Activated CD8-positive, alpha-beta memory T cell treated with anti-CD3 and anti-CD28 coated beads, Interleukin-2, amount 50 U/mL, for 1 hour (primary cell): ENCODE measurements at regions not wholly inside any gene's neighbourhood (a gene's known extent, or its start where the extent isn't known, plus 50 kb on each side); places are given as distances from the start of the nearest gene placed in this dataset.
A peak's percentile ranks its signal among the peaks of the same experiment; 100 is the strongest.

Experiments used
- DNase-seq: peaks from one replicate; pipeline ENCODE4 v3.0.0-alpha.2; 2020; ENCODE audit errors: extremely low read depth

DNA sequence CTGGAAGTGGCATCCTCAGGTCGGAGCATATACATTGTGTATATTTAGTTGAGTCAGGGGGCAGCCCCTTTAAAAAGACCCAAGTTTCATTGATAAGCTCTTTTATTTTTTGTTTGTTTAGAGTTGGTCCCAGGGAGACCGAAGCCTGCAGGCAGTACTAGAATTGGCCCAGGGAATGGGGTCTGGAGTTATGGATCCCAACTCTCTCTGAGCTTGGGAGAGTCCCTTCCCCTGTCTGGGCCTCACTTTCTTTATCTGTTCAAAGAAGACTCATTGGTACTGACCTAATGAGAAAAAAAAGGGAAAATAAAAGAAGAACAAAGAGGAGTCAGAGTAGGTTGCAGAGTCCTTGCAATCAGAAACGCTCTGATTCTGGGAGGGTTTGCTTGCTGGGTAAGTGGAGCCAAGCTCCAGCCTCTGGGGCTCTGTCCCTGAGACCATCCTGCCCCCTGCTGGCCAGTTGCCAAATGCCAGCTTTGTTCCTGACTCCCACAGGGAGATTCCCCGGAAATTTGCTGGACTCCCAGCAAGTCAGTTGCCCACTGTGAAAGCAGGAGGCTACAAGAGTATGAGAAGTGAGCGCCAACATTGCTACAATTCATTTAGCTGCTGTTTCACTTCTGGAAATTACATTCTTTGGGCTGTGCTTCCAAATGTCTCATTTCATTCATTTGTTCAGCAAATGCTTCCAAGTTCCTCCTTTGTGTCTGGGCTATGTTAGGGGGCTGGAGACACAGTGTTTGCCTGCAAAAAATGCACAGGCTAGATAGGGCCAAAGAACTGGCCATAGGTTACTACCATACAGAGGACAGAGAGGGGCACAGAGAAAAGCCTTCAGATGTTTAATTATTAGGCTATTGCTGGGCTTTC is 156.2 kb downstream of the MELK start:
- peak; percentile 5 for DNase-seq

DNA sequence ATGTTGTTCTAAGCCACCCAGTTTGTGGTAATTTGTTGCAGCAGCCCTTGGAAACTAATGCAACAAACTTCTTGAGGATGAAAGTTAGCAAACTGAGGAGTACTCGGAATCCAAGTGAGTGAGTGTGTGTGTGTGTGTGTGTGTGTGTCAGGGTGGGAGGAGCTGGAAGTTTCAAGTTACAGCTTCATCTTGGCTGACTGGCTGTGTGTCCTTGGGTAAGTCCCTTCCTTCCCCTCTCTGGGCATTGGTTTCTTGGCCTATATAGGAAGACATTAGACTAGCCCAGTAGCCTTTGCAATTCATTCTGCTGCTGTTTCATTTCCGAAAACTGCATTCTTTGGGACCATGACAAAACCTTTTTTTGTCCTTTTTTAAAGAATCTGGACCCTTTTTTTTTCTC is 157.2 kb downstream of the MELK start:
- no peak for DNase-seq

DNA sequence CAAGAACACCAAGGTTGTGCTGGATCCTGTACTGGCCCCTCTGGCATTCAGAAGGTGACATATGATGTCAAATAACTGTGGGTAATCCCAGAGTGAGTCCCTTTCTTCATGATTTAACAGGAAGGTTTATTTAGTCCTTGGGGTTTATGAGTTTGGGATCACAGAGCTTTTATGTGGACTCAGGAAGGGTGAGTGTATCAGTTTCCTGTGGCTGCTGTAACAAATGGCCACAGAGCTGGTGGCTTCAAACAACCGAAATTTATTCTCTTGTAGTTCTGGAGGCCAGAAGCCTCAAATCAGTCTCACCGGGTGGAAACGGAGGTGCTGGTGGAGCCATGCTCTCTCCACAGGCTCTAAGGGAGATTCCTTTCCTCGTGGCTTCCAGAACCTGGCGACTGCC is 157.7 kb downstream of the MELK start:
- no peak for DNase-seq

DNA sequence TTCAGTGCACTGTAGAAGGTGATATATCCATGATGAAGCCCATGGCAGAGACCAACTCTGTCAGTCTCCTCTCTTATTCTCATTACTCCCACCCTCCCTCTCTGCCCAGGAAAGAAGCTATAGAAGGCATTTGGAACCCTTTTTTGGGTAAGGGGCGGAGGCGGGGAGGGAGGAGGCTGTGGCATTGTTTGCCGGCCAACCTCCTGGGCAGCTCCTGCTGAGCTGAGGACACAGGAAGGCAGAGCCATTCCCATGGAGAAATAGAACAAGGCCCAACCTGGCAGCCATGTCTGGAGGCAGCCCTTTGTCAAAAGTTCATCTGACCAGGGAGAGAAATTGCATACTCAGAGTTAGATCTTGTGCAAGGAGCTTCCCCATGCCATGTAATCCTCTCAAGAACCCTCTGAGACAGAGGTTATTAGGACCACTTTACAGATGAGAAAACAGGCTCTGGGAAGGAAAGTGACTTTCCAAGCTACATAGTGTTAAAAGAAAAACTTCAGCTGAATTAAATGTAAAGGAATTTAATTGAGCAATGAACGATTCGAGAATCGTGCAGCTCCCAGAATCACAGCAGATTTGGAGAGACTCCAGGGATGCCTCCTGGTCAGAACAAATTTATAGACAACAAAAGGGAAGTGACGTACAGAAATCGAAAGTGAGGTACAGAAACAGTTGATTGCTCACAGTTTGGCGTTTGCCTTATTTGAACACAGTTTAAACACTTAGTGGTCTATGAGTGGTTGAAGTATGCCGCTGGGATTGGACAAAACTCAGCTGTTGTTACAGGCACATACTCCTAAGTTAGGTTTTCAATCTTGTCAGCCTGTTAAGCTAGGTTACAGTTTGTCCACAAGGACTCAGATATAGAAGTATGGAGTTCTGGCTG is 158.6 kb downstream of the MELK start:
- no peak for DNase-seq

DNA sequence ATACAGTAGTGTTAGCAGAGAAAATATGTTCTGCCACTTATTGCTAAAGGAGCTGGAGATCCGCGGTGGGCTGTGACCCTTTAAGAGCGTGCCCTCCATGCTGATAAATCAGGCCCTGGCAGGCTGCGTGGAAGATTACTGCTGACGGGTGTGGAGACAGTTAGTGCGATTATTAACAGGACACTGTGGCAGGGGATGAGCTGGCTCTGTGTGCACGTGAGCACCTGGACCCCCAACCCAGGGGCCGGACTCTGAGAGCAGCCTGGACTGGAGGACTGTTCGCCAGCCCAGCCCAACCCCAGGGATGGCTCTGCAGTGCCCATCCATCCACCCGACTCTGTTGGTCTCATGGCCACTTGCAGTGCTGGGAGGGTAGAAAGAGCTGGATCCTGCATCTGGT is 162.0 kb downstream of the MELK start:
- no peak for DNase-seq

DNA sequence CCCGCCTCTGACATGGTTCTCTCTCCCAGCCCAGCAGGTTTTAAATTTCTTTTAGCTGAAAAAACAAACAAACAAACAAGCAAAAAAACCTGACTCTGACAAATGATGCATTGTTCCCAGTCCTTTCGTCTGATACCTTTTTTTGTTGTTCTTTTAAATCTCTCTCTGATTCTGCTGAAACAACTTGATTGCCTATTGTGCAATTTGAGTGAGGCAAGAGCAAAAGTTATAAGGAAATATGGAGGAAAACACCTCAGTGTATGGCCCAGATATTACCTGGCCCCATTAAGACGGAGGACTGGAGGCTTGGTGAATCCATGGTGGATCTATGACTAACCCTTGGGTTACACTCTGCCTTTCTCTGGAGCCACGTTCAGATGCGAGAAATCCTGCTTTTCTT is 164.0 kb downstream of the MELK start:
- DNase-seq = no peak

DNA sequence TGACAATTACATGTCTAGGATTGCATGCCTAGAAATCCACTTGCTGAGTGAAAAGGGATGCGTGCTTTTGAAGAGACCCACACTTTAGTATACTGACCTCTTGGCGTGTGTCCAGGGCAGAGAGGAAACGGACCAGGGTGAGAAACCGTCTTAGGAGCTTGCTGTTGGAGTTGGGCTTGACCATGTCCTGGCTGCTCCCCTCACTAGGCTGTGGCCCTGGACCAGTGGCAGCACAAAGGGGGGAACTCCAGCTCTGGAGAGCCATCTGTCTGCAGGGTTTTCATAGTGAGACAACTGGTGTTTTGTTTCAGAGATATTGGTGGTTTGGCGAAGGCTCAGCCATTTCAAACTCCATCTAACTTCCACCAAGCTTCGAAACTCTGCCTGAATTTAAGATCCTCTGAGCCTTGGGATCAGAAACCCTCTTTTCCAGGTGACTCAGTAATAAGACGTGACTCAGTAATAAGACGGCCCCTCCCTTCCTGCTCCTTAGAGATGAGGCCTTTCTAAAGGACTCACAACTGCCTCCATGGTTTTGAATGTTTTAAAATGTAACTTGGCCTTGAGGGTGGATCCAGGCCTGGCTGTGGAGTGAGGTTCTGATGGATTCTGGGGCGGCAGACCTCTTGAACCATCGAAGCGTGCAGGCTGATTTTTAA is 165.8 kb downstream of the MELK start:
- no peak for DNase-seq

DNA sequence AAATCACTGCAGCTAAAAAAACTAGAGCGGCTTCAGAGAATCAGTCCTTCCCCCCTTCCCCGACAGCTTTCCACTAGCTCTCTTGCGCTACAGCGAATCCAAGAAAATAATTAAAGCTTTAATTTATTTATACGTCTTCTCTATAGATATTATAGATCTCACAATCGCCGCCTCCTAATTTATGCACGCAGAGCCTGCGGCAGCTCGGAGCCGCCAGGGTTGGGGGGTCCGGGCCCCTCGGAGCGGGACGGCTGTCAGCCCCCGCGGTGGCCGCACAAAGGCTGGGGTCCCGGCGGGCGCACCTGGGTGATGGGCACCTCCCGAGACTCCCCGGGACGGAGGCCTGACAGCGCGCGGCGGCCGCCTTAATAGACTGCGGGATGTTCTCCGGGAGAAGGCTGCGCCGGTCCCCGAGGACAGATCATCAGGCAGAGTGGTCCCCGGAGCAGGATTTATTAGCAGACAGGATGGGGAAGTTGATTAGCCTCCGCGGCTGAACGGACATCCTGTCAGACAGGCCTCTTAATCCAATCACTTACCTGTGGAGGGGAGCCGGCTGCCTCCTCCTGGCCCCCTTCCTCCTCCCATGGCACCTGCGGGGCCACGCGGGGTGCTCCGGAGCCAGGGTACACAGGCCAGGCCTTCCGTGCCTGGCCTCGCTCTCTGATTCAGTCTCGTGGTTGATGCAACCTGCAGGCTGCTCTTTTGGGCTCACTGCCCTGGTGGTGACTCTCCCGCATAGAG is 166.8 kb downstream of the MELK start:
- no peak for DNase-seq

DNA sequence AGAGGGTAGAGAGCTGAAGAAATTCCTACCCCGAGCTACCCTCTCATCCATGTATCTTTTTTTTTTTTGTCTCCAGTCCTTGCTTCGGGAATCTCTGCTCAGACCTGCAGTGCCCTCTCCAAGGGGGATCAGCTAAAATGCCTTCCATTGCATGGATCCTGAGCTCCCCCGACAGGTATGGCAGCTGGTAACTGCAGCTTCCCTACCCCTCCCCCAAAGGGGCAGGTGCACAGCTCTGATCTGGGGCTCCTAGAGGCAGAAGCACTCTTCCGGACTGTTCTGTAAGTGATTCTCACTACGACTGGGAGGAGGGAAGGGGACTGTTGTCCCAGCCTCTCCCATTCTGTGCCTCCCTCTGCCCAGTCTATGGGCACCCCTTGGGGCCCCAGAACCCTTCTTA is 169.6 kb downstream of the MELK start:
- DNase-seq = no peak

DNA sequence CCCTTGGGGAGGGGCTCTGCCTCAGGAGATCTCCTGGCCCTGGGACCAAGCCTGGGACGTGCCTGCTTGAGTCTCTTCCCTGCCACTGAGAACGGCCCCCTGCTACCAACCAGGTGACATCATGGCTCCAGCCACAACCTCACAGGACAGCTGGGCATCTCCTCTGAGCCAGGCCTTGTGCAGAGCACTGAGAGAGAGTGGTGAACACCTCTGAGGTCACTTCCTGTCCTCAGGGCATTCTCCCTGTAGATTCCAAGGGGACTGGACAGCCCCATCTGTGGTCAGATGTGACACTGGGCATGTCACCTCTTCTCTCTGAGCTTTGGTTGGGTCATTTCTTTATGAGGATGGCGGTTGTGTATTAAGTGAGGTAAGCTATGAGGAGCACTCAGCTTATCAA is 172.0 kb downstream of the MELK start:
- DNase-seq = no peak

DNA sequence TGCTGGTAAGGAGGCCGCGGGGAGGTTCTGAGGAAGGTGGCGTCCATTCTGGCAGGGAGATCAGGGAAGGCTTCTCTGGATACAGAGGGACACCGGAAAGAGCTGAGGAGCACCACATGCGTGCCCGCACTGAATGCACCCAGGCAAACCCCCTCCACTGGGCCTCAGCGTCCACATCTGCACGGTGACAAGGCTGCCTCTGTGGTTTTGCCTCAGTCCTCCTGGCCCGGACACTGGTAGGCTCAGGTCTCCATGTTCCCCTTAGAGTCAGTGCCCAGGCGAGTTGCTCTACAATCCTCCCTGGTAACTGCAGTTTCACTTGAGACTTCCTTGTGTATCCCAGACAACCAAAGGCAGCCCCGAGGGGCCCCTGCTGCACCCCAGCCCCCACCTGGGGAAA is 173.3 kb downstream of the MELK start:
- DNase-seq = no peak

DNA sequence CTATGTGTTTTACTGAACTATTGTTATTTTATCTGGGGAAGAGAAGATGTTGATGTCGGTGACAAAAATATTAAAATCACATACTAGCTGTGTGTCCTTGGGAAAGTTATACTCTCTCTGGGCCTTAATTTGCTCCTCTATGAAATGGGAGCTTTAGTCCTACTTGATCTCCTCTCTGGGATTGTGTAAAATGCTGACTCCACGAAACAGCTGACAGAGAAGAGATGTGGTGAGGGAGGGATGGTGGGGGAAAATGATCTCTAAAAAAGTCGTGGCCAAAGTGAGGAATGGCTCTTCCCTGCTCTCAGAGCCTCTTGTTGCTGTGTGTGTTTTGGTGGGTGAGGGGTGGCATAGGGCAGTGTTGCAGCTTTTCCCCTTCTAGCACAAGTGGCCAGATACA is 173.7 kb downstream of the MELK start:
- DNase-seq = no peak

DNA sequence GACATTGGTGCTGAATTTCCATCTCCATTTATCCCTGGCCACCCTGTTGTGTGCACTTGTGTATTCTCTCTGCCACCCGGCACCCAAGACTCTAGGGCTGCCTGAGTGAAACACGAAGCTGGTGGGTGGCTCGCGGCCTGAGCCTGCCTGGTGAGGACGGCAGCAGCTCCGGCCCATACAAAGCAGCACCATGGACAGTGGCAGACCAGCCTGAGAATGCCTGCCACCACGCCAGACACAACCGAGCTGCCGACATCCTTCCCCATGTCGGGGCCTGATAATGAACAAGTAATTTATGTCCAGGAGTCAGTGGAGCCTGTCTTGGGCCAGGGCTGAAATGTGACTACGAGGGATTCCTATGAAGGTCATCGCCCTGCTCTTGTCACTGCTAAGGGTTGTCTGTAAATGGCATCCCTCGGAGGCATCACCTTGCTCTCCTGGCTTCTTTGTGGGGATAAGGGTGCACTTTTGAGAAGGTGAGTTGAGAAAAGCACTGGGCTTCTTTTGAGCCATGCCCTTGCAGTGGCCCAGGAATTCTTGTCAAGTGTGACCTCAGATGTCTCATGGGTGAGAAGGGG is 175.7 kb downstream of the MELK start:
- DNase-seq = no peak

DNA sequence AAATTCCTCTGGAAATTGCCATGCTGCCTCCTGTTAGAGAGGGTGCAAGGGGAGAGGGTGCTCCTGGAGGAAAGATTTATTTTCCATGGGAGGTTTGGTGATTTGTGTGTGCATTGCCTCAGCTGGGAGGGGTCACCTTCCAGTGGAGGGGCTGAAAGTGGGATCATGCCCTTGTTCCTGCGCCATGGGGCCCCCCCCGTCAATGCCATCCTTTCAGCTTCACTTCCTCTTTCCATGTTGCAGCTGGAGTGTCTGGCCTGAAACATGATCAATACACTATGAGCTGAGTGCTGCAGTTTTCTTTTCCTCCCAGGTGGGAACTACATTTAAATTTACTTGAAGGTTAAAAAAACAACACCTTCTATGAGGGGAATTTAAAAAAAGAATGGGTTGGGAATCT is 176.8 kb downstream of the MELK start:
- DNase-seq = no peak

DNA sequence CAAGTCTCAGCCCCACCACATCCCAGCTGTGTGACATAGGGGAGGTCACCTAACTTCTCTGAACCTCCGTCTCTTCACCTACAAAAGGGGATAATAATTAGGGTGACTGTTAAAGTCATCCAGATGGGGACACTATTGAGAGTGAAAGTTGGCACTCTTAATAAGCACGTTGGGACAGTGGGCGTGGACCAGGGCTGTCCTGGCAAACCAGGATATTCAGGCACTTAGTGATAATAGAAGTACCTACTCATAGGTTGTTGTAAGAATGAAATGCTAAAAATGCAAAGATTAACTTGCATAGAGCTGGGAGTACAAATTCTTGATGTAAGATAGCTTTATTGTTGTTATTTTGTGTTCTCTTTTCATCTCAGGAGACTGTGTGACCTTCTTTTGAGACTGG is 177.9 kb downstream of the MELK start:
- no peak for DNase-seq

DNA sequence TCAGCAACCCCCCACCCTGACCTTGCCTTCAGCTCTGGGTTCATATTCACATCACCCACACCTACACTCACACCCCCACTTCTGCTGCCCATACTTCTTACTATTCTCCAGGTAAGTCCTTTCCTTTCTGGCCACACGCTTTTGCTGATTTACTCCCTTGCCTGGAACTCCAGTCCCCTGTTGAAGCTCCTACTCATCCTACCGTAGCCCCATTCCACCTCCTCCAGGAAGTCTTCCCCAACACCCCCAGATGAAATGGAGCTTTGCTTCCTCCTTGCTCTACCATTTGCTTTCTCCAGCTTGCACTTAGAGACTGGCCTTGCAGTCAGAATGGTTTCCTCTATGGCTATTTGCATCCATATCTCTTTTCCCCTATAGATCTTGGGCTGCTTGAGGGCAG is 182.3 kb downstream of the MELK start:
- no peak for DNase-seq

DNA sequence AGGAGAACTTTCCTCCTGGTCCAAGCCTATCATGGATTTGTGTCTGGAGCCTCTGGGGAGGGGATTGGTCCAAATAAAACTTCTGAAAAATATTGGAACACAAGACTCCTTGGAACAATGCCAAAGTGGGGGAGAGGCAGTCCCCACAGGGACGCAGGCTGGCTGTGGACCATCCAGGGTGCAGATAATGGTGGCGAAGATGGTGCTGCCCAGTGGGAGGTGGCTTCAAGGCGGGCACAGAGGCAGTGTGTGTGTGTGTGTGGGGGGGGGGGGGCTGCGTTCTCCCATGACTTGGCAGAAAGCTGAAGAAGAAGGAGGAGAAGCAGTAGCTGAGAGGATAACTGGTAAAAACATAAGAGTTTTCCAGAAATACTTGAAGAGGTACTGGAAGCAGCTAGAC is 186.4 kb downstream of the MELK start:
- DNase-seq = no peak

DNA sequence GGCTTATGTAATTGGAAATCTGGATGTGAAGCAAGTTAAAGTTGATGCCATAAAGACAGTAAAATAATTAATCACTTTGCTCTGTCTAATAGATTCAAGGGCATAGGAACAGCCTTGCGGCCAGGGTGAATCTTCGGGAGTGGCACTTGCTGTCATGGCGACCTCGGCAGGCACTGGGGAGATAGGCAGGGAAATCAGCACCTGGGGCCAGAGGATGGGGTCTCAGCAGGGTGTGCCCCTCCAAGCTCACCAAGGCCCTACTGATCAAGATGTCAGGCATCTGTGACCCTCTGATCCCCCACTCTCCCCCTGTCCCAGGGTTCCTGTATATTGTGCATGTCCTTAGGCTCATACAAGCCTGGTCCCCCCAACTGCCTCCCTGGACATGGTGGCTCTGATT is 187.3 kb downstream of the MELK start:
- no peak for DNase-seq

DNA sequence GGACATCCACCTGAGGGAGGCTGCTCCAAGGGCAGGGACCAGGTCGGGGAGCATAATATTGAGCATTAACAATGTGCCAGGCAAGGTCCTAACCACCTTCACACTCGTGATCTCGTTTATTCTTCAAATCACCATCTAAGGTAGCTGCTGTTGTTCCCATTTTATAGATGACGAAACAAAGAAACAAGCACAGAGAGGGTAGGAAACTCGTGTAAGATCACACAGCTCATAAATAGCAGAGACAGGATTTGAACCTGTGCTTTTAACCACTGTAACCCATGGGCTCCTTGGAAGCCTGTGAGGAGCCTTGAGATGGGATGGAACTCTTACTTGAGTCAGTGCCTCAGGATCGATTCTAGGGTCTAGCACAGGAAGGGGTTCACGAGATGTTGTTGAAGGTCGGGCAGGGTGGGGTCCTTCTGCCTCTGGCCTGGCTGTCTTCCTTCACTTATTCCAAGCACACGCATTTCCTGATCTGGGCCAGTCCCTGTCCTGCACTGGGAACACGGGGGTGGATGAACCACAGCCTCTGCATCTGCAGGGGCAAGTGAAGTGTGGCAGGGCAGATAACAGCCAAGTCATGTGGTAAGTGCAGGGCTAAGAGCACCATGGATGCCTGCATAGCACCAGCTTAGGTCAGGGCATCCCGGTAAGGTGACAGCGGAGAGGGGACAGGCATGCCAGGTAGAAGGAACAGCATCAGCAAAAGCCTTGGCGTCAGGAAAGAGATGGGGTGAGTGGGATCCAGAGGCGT is 188.1 kb downstream of the MELK start:
- no peak for DNase-seq

DNA sequence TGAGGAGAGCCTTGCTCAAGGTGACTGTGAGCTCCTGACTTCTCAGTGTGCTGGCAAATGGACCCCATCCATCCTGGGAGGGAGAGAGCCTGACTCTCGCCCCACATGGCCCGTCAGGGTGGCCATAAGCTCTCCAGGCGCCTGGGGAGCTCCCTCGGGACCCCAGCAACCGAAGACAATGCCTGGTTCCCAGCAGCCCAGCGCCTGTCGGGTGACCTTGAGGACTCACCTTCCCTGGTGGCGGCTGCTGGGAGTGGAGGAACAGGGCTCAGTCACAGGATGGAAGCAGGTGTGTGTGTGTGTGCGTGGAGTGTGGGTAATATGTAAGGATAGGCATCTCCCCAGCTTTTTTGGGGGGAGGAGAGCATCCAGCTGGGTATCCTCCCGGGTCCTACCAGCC is 190.3 kb downstream of the MELK start:
- no peak for DNase-seq

DNA sequence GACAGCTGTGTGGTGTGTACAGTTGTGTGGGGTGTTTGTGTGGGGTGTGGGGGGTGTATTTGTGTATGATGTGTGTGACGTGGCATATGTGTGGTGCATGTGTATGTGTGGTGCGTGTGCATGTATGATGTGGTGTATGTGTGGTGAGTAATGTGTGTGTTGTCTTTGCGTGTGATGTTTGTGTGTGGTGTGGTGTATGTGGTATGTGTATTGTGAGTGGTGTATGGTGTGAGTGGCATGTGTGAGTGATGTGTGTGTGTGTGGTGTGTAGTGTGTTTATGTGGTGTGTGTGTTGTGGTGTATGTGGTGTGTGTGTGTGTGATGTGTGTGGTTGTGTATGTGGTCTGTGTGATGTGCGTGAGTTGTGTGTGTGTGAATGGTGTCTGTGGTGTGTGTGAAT is 191.1 kb downstream of the MELK start:
- DNase-seq = no peak
